KMS-11 (cell line): ENCODE measurements at regions not wholly inside any gene's neighbourhood (a gene's known extent, or its start where the extent isn't known, plus 50 kb on each side); places are given as distances from the start of the nearest gene placed in this dataset.

Experiments
- H2AFZ ChIP-seq: fragments of 200-600 bp; sonication (generic); 2 replicates; pipeline ENCODE4 v1.6.1; 2016; ENCODE audit warnings: antibody characterized with exemption, mixed run types, low read depth
- H3K27ac ChIP-seq: fragments of 200-600 bp; sonication (generic); 2 replicates; pipeline ENCODE4 v1.6.1; 2016; ENCODE audit warnings: mild to moderate bottlenecking, mixed run types
- H3K27me3 ChIP-seq: fragments of 200-600 bp; sonication (generic); 2 replicates; pipeline ENCODE4 v1.6.1; 2017; ENCODE audit warnings: mild to moderate bottlenecking, low read depth, mixed run types, moderate library complexity; ENCODE audit not compliant: insufficient read depth
- H3K36me3 ChIP-seq: fragments of 200-600 bp; sonication (generic); 2 replicates; pipeline ENCODE4 v1.6.1; 2017; ENCODE audit warnings: mild to moderate bottlenecking, mixed run types; ENCODE audit not compliant: insufficient read depth
- H3K4me1 ChIP-seq: fragments of 200-600 bp; sonication (generic); 2 replicates; pipeline ENCODE4 v1.6.1; 2016; ENCODE audit warnings: mild to moderate bottlenecking, low read depth, mixed run types; ENCODE audit not compliant: poor library complexity, severe bottlenecking
- H3K4me2 ChIP-seq: fragments of 200-600 bp; sonication (generic); 2 replicates; pipeline ENCODE4 v1.7.0; 2016; ENCODE audit warnings: mild to moderate bottlenecking, mixed run types
- H3K4me3 ChIP-seq: fragments of 200-600 bp; sonication (generic); IDR thresholded peaks from 2 replicates; pipeline ENCODE4 v1.6.1; 2017; ENCODE audit warnings: low read depth, low read length, mixed read lengths; ENCODE audit not compliant: insufficient read depth
- H3K79me2 ChIP-seq: fragments of 200-600 bp; sonication (generic); 2 replicates; pipeline ENCODE4 v1.6.1; 2016; ENCODE audit warnings: low read depth, mixed run types; ENCODE audit not compliant: insufficient read depth
- H3K9ac ChIP-seq: fragments of 200-600 bp; sonication (generic); 2 replicates; pipeline ENCODE4 v1.6.1; 2016; ENCODE audit warnings: mild to moderate bottlenecking, mixed run types
- H4K20me1 ChIP-seq: fragments of 200-600 bp; sonication (generic); 2 replicates; pipeline ENCODE4 v1.6.1; 2016; ENCODE audit warnings: mild to moderate bottlenecking, mixed run types; ENCODE audit not compliant: insufficient read depth
- TF ChIP-seq, protein P1 (sequence below): fragments of 200-600 bp; sonication (generic); conservative IDR thresholded peaks from 2 replicates; pipeline ENCODE4 v1.6.1; 2017; ENCODE audit warnings: low read depth, mild to moderate bottlenecking, antibody characterized with exemption, low read length, moderate library complexity, mixed read lengths

DNA sequence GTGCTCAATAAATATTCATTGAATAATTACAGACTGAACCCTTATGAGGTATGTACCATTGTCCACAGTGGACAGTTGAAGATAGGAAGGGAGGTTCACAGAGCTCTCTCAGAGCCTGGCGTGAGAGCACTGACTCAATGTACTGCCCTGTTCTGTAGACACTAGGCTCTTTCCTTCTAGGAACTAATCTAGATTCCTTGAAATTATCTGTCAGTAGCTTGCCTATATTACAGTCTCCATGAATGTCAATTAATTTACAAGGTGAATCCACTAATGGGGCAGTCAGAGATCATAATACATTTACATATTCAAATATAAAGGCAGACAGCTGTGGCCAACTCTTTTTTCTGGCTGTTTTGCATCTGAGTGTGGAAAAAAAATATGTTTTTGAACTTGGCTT is 251.2 kb upstream of the SALL1 start:
- Histone ChIP-seq H3K4me3 (no peak overlapping the region), H4K20me1 (no peaks in the 10 kb centered on the region), H3K27ac (no peak overlapping the region), H3K79me2 (no peaks in the 10 kb centered on the region), H3K9ac (no peak overlapping the region), H3K27me3 (no peaks in the 10 kb centered on the region), H2AFZ (no peak overlapping the region), H3K4me1 (no peaks in the 10 kb centered on the region), H3K36me3 (no peaks in the 10 kb centered on the region), H3K4me2 (no peak overlapping the region)
- TF ChIP-seq, protein P1, sequence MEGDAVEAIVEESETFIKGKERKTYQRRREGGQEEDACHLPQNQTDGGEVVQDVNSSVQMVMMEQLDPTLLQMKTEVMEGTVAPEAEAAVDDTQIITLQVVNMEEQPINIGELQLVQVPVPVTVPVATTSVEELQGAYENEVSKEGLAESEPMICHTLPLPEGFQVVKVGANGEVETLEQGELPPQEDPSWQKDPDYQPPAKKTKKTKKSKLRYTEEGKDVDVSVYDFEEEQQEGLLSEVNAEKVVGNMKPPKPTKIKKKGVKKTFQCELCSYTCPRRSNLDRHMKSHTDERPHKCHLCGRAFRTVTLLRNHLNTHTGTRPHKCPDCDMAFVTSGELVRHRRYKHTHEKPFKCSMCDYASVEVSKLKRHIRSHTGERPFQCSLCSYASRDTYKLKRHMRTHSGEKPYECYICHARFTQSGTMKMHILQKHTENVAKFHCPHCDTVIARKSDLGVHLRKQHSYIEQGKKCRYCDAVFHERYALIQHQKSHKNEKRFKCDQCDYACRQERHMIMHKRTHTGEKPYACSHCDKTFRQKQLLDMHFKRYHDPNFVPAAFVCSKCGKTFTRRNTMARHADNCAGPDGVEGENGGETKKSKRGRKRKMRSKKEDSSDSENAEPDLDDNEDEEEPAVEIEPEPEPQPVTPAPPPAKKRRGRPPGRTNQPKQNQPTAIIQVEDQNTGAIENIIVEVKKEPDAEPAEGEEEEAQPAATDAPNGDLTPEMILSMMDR: no peak

DNA sequence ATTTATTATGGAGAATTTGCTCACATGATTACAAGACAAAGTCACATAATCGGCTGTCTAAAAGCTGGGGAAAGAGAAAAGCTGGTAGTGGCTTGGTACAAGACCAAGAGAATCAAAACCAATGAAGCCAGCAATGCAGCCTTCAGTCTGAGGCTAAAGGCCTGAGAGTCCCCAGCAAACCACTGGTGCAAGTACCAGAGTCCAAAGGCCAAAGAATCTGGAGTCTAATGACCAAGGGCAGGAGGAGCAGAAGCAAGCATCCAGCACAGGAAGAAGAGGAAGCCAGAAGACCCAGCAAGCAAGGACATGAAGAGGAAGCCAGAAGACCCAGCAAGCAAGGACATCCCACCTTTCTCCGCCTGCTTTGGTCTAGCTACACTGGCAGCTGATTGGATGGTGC is 250.6 kb upstream of the SALL1 start:
- Histone ChIP-seq H3K4me3 (no peak overlapping the region), H3K27ac (no peak overlapping the region)
- TF ChIP-seq, protein P1: no peak

DNA sequence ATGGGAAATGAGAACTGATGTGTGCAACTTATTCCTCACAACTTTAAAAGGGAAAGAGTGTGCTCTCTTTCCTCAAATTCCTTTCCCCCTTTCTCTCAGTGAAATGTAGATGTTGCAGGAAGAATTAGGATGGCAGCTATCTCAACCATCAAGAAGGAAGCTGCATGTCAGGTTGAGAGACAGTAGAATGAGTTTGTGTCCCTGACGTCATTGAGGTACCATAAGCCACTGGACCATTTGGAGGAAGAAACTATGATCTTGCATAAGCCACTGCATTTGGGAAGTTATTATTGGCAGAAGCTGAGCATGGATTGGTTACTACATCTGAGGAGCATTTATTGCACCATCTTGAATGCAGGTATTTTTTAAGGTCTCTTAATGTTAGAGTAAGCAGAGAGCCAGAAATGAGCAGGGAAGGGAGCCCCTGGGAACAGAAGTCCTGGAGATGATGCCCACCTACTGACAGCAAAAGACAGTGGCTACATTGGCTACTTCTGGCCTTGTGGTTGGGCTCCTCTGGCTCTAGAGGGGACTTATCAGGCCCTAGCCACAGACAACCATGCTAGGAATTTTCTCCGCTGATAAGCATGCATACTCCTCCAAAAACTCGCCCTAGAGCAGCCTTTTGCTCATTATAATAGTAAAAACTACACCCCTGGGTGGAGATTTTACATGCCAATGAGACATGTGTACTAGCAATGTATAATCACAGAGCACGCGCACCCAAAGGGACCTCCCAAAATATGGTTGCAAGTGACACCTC is 249.0 kb upstream of the SALL1 start:
- no peaks in the 10 kb centered on the region for H3K27me3 ChIP-seq
- no peak overlapping the region for H3K9ac ChIP-seq
- TF ChIP-seq, protein P1: no peak
- H3K36me3 ChIP-seq: no peaks in the 10 kb centered on the region
- no peaks in the 10 kb centered on the region for H3K79me2 ChIP-seq
- no peak overlapping the region for H3K4me2 ChIP-seq
- no peaks in the 10 kb centered on the region for H3K4me1 ChIP-seq
- no peaks in the 10 kb centered on the region for H4K20me1 ChIP-seq
- no peak overlapping the region for H3K4me3 ChIP-seq
- no peak overlapping the region for H2AFZ ChIP-seq
- no peak overlapping the region for H3K27ac ChIP-seq

More for the DNA sequence above, 250.6 kb upstream of the SALL1 start:
- Histone ChIP-seq H3K4me1 (no peaks in the 10 kb centered on the region), H3K79me2 (no peaks in the 10 kb centered on the region), H3K9ac (no peak overlapping the region), H3K36me3 (no peaks in the 10 kb centered on the region), H3K27me3 (no peaks in the 10 kb centered on the region), H4K20me1 (no peaks in the 10 kb centered on the region), H3K4me2 (no peak overlapping the region), H2AFZ (no peak overlapping the region)

DNA sequence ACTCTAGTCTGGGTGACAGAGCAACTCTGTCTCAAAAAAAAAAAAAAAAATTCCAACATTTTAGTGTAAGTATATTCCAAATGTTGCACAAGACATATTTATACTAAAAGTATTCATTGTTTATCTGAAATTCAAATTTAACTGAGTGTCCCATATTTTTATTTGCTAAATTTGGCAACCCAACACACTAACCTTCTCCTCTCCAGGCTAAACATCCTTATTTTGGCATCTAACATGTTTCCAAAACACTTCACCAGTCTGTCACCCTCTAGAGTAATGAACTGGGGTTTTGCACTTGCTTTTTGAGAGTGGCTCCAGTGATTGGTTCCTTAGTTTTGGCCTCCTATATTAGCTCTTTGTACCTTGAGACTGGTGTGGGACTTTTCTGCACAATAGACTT is 243.4 kb upstream of the SALL1 start:
- no peaks in the 10 kb centered on the region for H4K20me1 ChIP-seq
- H2AFZ ChIP-seq: no peak overlapping the region
- H3K36me3 ChIP-seq: no peaks in the 10 kb centered on the region
- H3K79me2 ChIP-seq: no peaks in the 10 kb centered on the region
- H3K27me3 ChIP-seq: no peaks in the 10 kb centered on the region
- no peaks in the 10 kb centered on the region for H3K4me1 ChIP-seq
- no peak overlapping the region for H3K4me2 ChIP-seq
- TF ChIP-seq, protein P1: no peak
- H3K27ac ChIP-seq: no peak overlapping the region
- H3K4me3 ChIP-seq: no peak overlapping the region
- no peak overlapping the region for H3K9ac ChIP-seq
